GM23248 (cell line): ENCODE measurements at regions not wholly inside any gene's neighbourhood (a gene's known extent, or its start where the extent isn't known, plus 50 kb on each side); places are given as distances from the start of the nearest gene placed in this dataset.

Source experiments
- EZH2 ChIP-seq: fragments of 200-600 bp; sonication (generic); IDR thresholded peaks from 2 replicates; pipeline ENCODE4 v1.6.1; 2018; ENCODE audit warnings: antibody characterized with exemption, mild to moderate bottlenecking; ENCODE audit not compliant: insufficient read depth, poor library complexity, severe bottlenecking
- EZH2phosphoT487 ChIP-seq: fragments of 200-600 bp; sonication (generic); IDR thresholded peaks from 2 replicates; pipeline ENCODE4 v1.6.1; 2018; ENCODE audit warnings: antibody characterized with exemption, moderate library complexity, mild to moderate bottlenecking, low read depth; ENCODE audit not compliant: insufficient read depth

GRCh38 chr2:204278454-204278853 is 266.8 kb upstream of the PARD3B start:
- TF ChIP-seq EZH2 (no peak), EZH2phosphoT487 (no peak)
